ENCODE measurements at regions not wholly inside any gene's neighbourhood (a gene's known extent, or its start where the extent isn't known, plus 50 kb on each side); places are given as distances from the start of the nearest gene placed in this dataset.

- TF ChIP-seq CTCF (IDR thresholded peaks at IDR 0.05): no peak
- TF ChIP-seq POLR2A (IDR thresholded peaks at IDR 0.05): no peak
Observed at GRCh38 chr10:118496525-118496924, 98.9 kb downstream of the PRLHR start.

Data from heart left ventricle (tissue), 13 donors.